H1 (cell line): ENCODE measurements at regions not wholly inside any gene's neighbourhood (a gene's known extent, or its start where the extent isn't known, plus 50 kb on each side); places are given as distances from the start of the nearest gene placed in this dataset.

Experiments used
- BRCA1 ChIP-seq: IDR thresholded peaks from 2 replicates; pipeline ENCODE4 v1.6.1; 2012; ENCODE audit warnings: low read depth, low read length, improper control_type of control experiment
- CTCF ChIP-seq, 3 experiments: IDR thresholded peaks; 1 replicate in 2 of 3; 2 replicates in 1 of 3; pipeline versions ENCODE4 v1.5.1 to v1.6.1; 2011; ENCODE audit warnings: low read length in 3 of 3, mild to moderate bottlenecking in 3 of 3, inconsistent platforms in 2 of 3, low read depth in 1 of 3, moderate library complexity in 1 of 3; ENCODE audit not compliant: insufficient read depth in 1 of 3; ENCODE audit errors: control extremely low read depth in 1 of 3
- HDAC2 ChIP-seq, 2 experiments: fragments of 300-600 bp in 1 of 2; sonication (generic) in 1 of 2; IDR thresholded peaks; 2 replicates each; pipeline ENCODE4 v1.6.1; 2011 to 2012; ENCODE audit warnings: low read depth in 2 of 2, low read length in 2 of 2, mild to moderate bottlenecking in 2 of 2, moderate library complexity in 2 of 2, borderline replicate concordance in 1 of 2, inconsistent platforms in 1 of 2
- NANOG ChIP-seq: IDR thresholded peaks from 2 replicates; pipeline ENCODE4 v1.6.1; 2011; ENCODE audit warnings: low read length, low read depth, mild to moderate bottlenecking, inconsistent platforms; ENCODE audit not compliant: insufficient read depth, poor library complexity, severe bottlenecking
- SP4 ChIP-seq: IDR thresholded peaks from 2 replicates; pipeline ENCODE4 v1.6.1; 2012; ENCODE audit warnings: low read length, inconsistent platforms

- TF ChIP-seq SP4 (no peak), NANOG (no peak), CTCF (IDR thresholded peaks at IDR 0.05; ENCODE audit: control extremely low read depth in 1 of 3, insufficient read depth in 1 of 3, low read depth in 1 of 3, low read length in 3 of 3) (no peak), HDAC2 (IDR thresholded peaks at IDR 0.05; ENCODE audit: borderline replicate concordance in 1 of 2, low read depth in 2 of 2, low read length in 2 of 2) (no peak), BRCA1 (no peak)
Observed at GRCh38 chr3:69443457-69443920, 57.6 kb upstream of the FRMD4B start (continued).
